ENCODE measurements at regions not wholly inside any gene's neighbourhood (a gene's known extent, or its start where the extent isn't known, plus 50 kb on each side); places are given as distances from the start of the nearest gene placed in this dataset.
"Not testable (repeated sequence)": the region's sequence is repeated elsewhere in the genome, so short reads cannot be mapped to it uniquely, and the experiment has no call there.

- H2BK5ac ChIP-seq (ENCODE audit: insufficient read length, low read length); H2AFZ ChIP-seq (ENCODE audit: low read length); H3K18ac ChIP-seq (ENCODE audit: insufficient read length, low read depth, low read length); H4K20me1 ChIP-seq (ENCODE audit: control insufficient read depth, insufficient read depth, insufficient read length); H3K4me1 ChIP-seq (ENCODE audit: insufficient read depth, low read length); H3K9ac ChIP-seq (ENCODE audit: extremely low read depth, insufficient read length, low read length); H4K91ac ChIP-seq (ENCODE audit: insufficient read length, low read depth, low read length); DNase-seq; H3K23me2 ChIP-seq (ENCODE audit: insufficient read length, low read depth, low read length, poor library complexity, severe bottlenecking); H3K14ac ChIP-seq (ENCODE audit: insufficient read depth, low read length); H3K4me3 Mint-ChIP-seq; H4K5ac ChIP-seq (ENCODE audit: insufficient read length, low read depth, low read length); H3K56ac ChIP-seq (ENCODE audit: insufficient read length, low read depth, low read length); H3K79me2 ChIP-seq (ENCODE audit: insufficient read depth, low read length); H2BK120ac ChIP-seq (ENCODE audit: low read depth, low read length, poor library complexity, severe bottlenecking); H3K27me3 ChIP-seq (ENCODE audit: insufficient read depth, low read length); H3K4me1 Mint-ChIP-seq; H3K27me3 Mint-ChIP-seq (ENCODE audit: low read depth); H3K23ac ChIP-seq (ENCODE audit: insufficient read length, low read depth, low read length); H2AK5ac ChIP-seq (ENCODE audit: insufficient read length, low read length); H4K8ac ChIP-seq (replicated peaks; ENCODE audit: insufficient read length, low read depth, low read length); H3K4ac ChIP-seq (ENCODE audit: low read depth, low read length); H2BK20ac ChIP-seq (ENCODE audit: low read depth, low read length, poor library complexity, severe bottlenecking); H3K27ac Mint-ChIP-seq; H3K27ac ChIP-seq (ENCODE audit: insufficient read length, low read depth, low read length); H3K4me2 ChIP-seq (ENCODE audit: insufficient read depth, insufficient read length, low read length); H2BK12ac ChIP-seq (ENCODE audit: insufficient read length, low read depth, low read length); H3K79me1 ChIP-seq (ENCODE audit: insufficient read depth, low read depth, low read length, poor library complexity, severe bottlenecking); H3T11ph ChIP-seq (ENCODE audit: low read length); H2BK15ac ChIP-seq (ENCODE audit: low read depth, low read length): not testable (repeated sequence)
- WGBS (ENCODE audit: extremely low coverage, insufficient read length, low lambda C conversion rate) = no CpG with 5 or more reads among the region's 5 CpGs
- H3K9me3 ChIP-seq (ENCODE audit: control insufficient read depth, low read depth, low read length) = peaks cover 40% of the 10 kb centered on the region
- H3K36me3 Mint-ChIP-seq (ENCODE audit: insufficient read depth in 1 of 3, low read depth in 3 of 3) = peaks cover 21 to 34% (median 27%) of the 10 kb centered on the region in 3 experiments
- H3K9me3 Mint-ChIP-seq = peaks cover 61 to 75% of the 10 kb centered on the region in 2 experiments
Observed at GRCh38 chr21:8766142-8766541, 1755.2 kb upstream of the TPTE start.

DNA sequence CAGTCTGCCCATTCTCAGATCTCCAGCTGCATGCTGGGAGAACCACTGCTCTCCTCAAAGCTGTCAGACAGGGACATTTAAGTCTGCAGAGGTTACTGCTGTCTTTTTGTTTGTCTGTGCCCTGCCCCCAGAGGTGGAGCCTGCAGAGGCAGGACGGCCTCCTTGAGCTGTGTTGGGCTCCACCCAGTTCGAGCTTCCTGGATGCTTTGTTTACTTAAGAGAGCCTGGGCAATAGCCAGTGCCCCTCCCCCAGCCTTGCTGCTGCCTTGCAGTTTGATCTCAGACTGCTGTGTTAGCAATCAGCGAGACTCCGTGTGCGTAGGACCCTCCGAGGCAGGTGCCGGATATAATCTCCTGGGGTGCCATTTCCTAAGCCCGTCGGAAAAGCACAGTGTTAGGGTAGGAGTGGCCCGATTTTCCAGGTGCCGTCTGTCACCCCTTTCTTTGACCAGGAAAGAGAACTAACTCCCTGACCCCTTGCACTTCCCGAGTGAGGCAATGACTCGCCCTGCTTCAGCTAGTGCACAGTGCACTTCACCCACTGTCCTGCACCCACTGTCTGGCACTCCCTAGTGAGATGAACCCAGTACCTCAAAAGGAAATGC is 1748.4 kb upstream of the TPTE start:
- H3K23me2 ChIP-seq (ENCODE audit: insufficient read length, low read depth, low read length, poor library complexity, severe bottlenecking); H4K8ac ChIP-seq (replicated peaks; ENCODE audit: insufficient read length, low read depth, low read length); H2BK15ac ChIP-seq (ENCODE audit: low read depth, low read length); H3K4me1 ChIP-seq (ENCODE audit: insufficient read depth, low read length); H4K20me1 ChIP-seq (ENCODE audit: control insufficient read depth, insufficient read depth, insufficient read length); H3K23ac ChIP-seq (ENCODE audit: insufficient read length, low read depth, low read length); H2BK12ac ChIP-seq (ENCODE audit: insufficient read length, low read depth, low read length); H2BK120ac ChIP-seq (ENCODE audit: low read depth, low read length, poor library complexity, severe bottlenecking); H3K79me2 ChIP-seq (ENCODE audit: insufficient read depth, low read length); H3K79me1 ChIP-seq (ENCODE audit: insufficient read depth, low read depth, low read length, poor library complexity, severe bottlenecking); H3K4me3 Mint-ChIP-seq; H2BK20ac ChIP-seq (ENCODE audit: low read depth, low read length, poor library complexity, severe bottlenecking); H3K9ac ChIP-seq (ENCODE audit: extremely low read depth, insufficient read length, low read length); H3K27ac ChIP-seq (ENCODE audit: insufficient read length, low read depth, low read length); H3T11ph ChIP-seq (ENCODE audit: low read length); DNase-seq; H3K4me1 Mint-ChIP-seq; H4K91ac ChIP-seq (ENCODE audit: insufficient read length, low read depth, low read length); H2AK5ac ChIP-seq (ENCODE audit: insufficient read length, low read length); H3K4ac ChIP-seq (ENCODE audit: low read depth, low read length); H3K14ac ChIP-seq (ENCODE audit: insufficient read depth, low read length); H3K27me3 ChIP-seq (ENCODE audit: insufficient read depth, low read length); H3K27ac Mint-ChIP-seq; H3K4me2 ChIP-seq (ENCODE audit: insufficient read depth, insufficient read length, low read length); H3K56ac ChIP-seq (ENCODE audit: insufficient read length, low read depth, low read length); H2AFZ ChIP-seq (ENCODE audit: low read length); H4K5ac ChIP-seq (ENCODE audit: insufficient read length, low read depth, low read length); H2BK5ac ChIP-seq (ENCODE audit: insufficient read length, low read length); H3K27me3 Mint-ChIP-seq (ENCODE audit: low read depth); H3K18ac ChIP-seq (ENCODE audit: insufficient read length, low read depth, low read length): not testable (repeated sequence)
- peaks cover 0 to 22% (median 14%) of the 10 kb centered on the region in 3 experiments; a peak in 6 of 7 replicates for H3K36me3 Mint-ChIP-seq (ENCODE audit: insufficient read depth in 1 of 3, low read depth in 3 of 3)
- H3K9me3 Mint-ChIP-seq = peaks cover 50 to 55% of the 10 kb centered on the region in 2 experiments
- peaks cover 19% of the 10 kb centered on the region for H3K9me3 ChIP-seq (ENCODE audit: control insufficient read depth, low read depth, low read length)
- no CpG with 5 or more reads among the region's 13 CpGs for WGBS (ENCODE audit: extremely low coverage, insufficient read length, low lambda C conversion rate)
